Neuronal stem cell (in vitro differentiated cells): ENCODE measurements at regions not wholly inside any gene's neighbourhood (a gene's known extent, or its start where the extent isn't known, plus 50 kb on each side); places are given as distances from the start of the nearest gene placed in this dataset.

Experiments used
- DNase-seq: peaks from one replicate; pipeline ENCODE4 v3.0.0-alpha.2; 2013; ENCODE audit warnings: low spot score
- H2AFZ ChIP-seq: one replicate; pipeline ENCODE4 v1.6.1; 2013; ENCODE audit warnings: mild to moderate bottlenecking, low read length, inconsistent platforms
- H2AK5ac ChIP-seq: 2 replicates; pipeline ENCODE4 v1.6.1; 2013; ENCODE audit warnings: low read depth, mild to moderate bottlenecking, inconsistent platforms, low read length, moderate library complexity, mixed read lengths
- H2BK120ac ChIP-seq: 2 replicates; pipeline ENCODE4 v1.6.1; 2013; ENCODE audit warnings: low read depth, mild to moderate bottlenecking, inconsistent platforms, low read length, moderate library complexity, mixed read lengths
- H2BK12ac ChIP-seq: one replicate; pipeline ENCODE4 v1.6.1; 2013; ENCODE audit warnings: low read length, inconsistent platforms
- H2BK15ac ChIP-seq: 2 replicates; pipeline ENCODE4 v1.6.1; 2013; ENCODE audit warnings: mild to moderate bottlenecking, low read length, inconsistent platforms, mixed read lengths
- H2BK5ac ChIP-seq: one replicate; pipeline ENCODE4 v1.6.1; 2013; ENCODE audit warnings: inconsistent platforms, mild to moderate bottlenecking, low read length, moderate library complexity
- H3K14ac ChIP-seq: one replicate; pipeline ENCODE4 v1.6.1; 2013; ENCODE audit warnings: low read length, inconsistent platforms
- H3K18ac ChIP-seq: 2 replicates; pipeline ENCODE4 v1.6.1; 2013; ENCODE audit warnings: low read length, inconsistent platforms
- H3K23ac ChIP-seq: 2 replicates; pipeline ENCODE4 v1.6.1; 2013; ENCODE audit warnings: low read depth, mild to moderate bottlenecking, mixed read lengths, low read length, inconsistent platforms; ENCODE audit not compliant: poor library complexity
- H3K27ac ChIP-seq: replicated peaks from 3 replicates; pipeline ENCODE4 v1.5.1; 2013; ENCODE audit warnings: low read length, inconsistent platforms
- H3K27me3 ChIP-seq, 3 experiments: 2 replicates each; pipeline ENCODE4 v1.6.1; 2013; ENCODE audit warnings: low read length in 3 of 3, mild to moderate bottlenecking in 2 of 3, inconsistent platforms in 1 of 3, low read depth in 1 of 3, mixed read lengths in 1 of 3, moderate library complexity in 1 of 3; ENCODE audit not compliant: control insufficient read depth in 3 of 3, insufficient read depth in 3 of 3
- H3K36me3 ChIP-seq, 2 donors: replicated peaks in 1 of 2; 2 replicates each; pipeline ENCODE4 v1.6.1; 2013; ENCODE audit warnings: low read length in 2 of 2; ENCODE audit not compliant: control insufficient read depth in 2 of 2, insufficient read depth in 2 of 2
- H3K4ac ChIP-seq: 2 replicates; pipeline ENCODE4 v1.6.1; 2013; ENCODE audit warnings: inconsistent platforms, mild to moderate bottlenecking, low read length, moderate library complexity
- H3K4me1 ChIP-seq, 2 donors: 1 replicate in 1 of 2; 2 replicates in 1 of 2; pipeline ENCODE4 v1.6.1; 2013; ENCODE audit warnings: low read length in 2 of 2, low read depth in 1 of 2; ENCODE audit not compliant: control insufficient read depth in 2 of 2, insufficient read depth in 1 of 2
- H3K4me2 ChIP-seq: one replicate; pipeline ENCODE4 v1.6.1; 2013; ENCODE audit warnings: mild to moderate bottlenecking, low read length, inconsistent platforms; ENCODE audit not compliant: insufficient read depth, poor library complexity, severe bottlenecking
- H3K4me3 ChIP-seq, 2 donors: 2 replicates each; pipeline ENCODE4 v1.5.1; 2013; ENCODE audit warnings: low read length in 2 of 2, mild to moderate bottlenecking in 2 of 2, inconsistent platforms in 1 of 2, moderate library complexity in 1 of 2
- H3K79me1 ChIP-seq: one replicate; pipeline ENCODE4 v1.6.1; 2013; ENCODE audit warnings: low read depth, mild to moderate bottlenecking, inconsistent platforms, low read length, moderate library complexity
- H3K9ac ChIP-seq: one replicate; pipeline ENCODE4 v1.6.1; 2013; ENCODE audit warnings: mild to moderate bottlenecking, low read depth, low read length, inconsistent platforms; ENCODE audit not compliant: poor library complexity
- H3K9me3 ChIP-seq, 2 donors: replicated peaks in 1 of 2; 2 replicates each; pipeline versions ENCODE3 to v1.6.1; 2013; ENCODE audit warnings: low read length in 2 of 2, mild to moderate bottlenecking in 2 of 2, inconsistent platforms in 1 of 2, low read depth in 1 of 2, mixed read lengths in 1 of 2, moderate library complexity in 1 of 2; ENCODE audit not compliant: control insufficient read depth in 2 of 2, insufficient read depth in 1 of 2
- H4K8ac ChIP-seq: one replicate; pipeline ENCODE4 v1.6.1; 2013; ENCODE audit warnings: low read depth, mild to moderate bottlenecking, inconsistent platforms, low read length, moderate library complexity
- H4K91ac ChIP-seq: one replicate; pipeline ENCODE4 v1.6.1; 2013; ENCODE audit warnings: low read length, low read depth, mild to moderate bottlenecking, inconsistent platforms; ENCODE audit not compliant: poor library complexity
- WGBS, 2 donors: extraction: QIAGEN DNeasy Blood & Tissue Kit; methylation state at CpG; one replicate each; pipeline ENCODE4 v1.1.7; 2013; ENCODE audit warnings: missing lambda C conversion rate in 2 of 2, mixed read lengths in 1 of 2; ENCODE audit not compliant: insufficient read length in 2 of 2, insufficient replicate concordance in 1 of 2; ENCODE audit errors: extremely low coverage in 2 of 2; 5-methylcytosine and 5-hydroxymethylcytosine counted together

DNA sequence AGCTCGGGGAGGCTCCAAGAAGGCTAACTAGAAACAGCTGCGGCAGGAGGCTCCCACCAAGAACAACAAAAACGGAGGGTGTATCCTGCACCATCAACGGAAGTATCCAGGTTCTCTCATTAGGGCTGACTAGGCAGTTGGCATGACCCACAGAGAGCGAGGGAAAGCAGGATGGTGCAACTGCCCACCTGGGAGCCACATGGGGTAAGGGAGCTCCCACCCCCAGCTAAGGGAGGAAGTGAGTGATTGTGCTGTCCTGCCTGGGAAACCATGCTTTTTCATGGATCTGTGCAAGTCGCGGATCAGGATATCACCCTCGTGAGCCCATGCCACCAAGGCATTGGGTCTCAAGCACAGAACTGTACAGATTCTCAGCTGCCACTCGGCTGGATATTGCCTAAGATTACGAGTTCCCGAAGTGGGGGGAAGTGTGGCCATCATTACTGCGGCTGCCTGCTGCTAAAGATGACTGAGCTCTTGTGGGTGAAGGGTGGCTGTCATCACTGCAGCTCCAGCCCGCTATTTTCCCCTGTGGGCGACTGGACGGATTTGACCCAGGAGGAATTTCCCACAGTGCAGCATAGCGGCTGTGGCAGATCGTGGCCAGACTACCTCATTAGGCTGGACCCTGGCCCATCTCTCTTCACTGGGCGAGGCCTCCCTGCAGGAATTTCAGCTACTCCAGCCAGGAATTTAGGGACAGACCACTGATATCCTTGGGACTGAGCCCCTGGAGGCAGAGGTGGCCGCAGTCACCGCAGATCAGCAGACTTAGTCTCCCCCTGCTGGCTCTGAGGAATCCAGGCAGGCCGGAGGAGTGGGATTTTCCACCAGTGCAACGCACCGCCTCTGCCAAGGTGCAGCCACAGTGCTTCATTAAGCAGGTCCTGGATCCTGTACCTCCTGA lies 515.7 kb downstream of the FRK start:
- peak; percentile 45 for DNase-seq
- Histone ChIP-seq H2AK5ac (no peak overlapping the region), H2BK15ac (no peak overlapping the region), H3K36me3 (no peaks in the 10 kb centered on the region), H3K14ac (no peak overlapping the region), H2BK12ac (no peak overlapping the region), H3K4ac (no peak overlapping the region), H3K23ac (no peak overlapping the region), H3K4me2 (no peak overlapping the region), H3K9me3 (no peaks in the 10 kb centered on the region), H3K4me3 (no peak overlapping the region), H4K8ac (no peak overlapping the region), H3K9ac (no peak overlapping the region), H3K79me1 (no peaks in the 10 kb centered on the region), H3K18ac (peak overlapping the region; percentile 9), H2BK5ac (no peak overlapping the region), H3K4me1 (peaks cover 0 to 3% of the 10 kb centered on the region in 2 donors), H3K27ac (no peak overlapping the region), H4K91ac (no peak overlapping the region), H3K27me3 (no peaks in the 10 kb centered on the region), H2AFZ (peak overlapping the region; percentile 54), H2BK120ac (no peak overlapping the region)
- no CpG with 5 or more reads among the region's 23 CpGs for WGBS, 2 donors

DNA sequence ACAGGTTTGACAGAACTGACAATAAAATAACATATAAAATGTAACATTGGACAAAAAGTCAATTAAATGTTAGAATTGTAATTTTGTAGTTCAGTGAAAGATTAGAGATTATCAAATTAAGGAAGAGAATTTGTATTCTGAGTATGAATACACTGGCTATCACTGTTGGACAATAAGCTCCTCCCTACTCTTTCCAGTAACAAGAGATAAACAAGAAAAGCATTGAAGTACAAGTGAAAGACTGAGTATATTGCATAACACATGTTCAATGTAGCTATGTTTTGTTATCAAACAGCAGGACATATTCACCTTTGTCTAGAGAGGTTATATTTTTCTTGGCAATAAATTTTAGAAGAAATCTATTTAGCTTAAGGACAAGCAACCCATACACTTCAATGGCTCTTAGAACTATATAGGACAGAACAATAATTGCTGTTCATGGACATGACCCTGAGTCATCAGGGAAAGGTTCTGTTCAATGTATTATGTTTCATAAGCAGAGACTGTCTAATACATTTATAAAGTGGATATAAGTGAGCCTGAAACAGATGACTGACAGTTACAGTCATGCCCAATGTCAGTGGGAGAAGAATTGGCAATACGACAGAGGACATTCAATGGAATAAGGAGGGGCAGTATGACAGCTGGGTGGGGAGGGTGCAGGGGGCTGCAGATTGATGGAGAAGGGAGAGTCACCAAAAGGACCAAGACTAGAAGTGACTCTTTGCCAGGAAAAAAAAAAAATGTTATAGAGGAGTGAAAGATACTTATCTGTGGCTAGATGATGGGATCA lies 520.4 kb downstream of the FRK start:
- Histone ChIP-seq H2BK12ac (no peak overlapping the region), H2BK120ac (no peak overlapping the region), H3K27me3 (no peaks in the 10 kb centered on the region), H3K4me2 (no peak overlapping the region), H3K9ac (no peak overlapping the region), H2AK5ac (no peak overlapping the region), H2AFZ (no peak overlapping the region), H3K14ac (no peak overlapping the region), H3K79me1 (no peaks in the 10 kb centered on the region), H2BK5ac (no peak overlapping the region), H4K91ac (no peak overlapping the region), H3K4me3 (no peak overlapping the region), H3K18ac (no peak overlapping the region), H4K8ac (no peak overlapping the region), H3K23ac (no peak overlapping the region), H3K27ac (no peak overlapping the region), H3K36me3 (no peaks in the 10 kb centered on the region), H2BK15ac (no peak overlapping the region), H3K4ac (no peak overlapping the region), H3K9me3 (no peaks in the 10 kb centered on the region), H3K4me1 (peaks cover 0 to 3% of the 10 kb centered on the region in 2 donors)
- DNase-seq: no peak
- no CpG with 5 or more reads among the region's 1 CpG for WGBS, 2 donors

DNA sequence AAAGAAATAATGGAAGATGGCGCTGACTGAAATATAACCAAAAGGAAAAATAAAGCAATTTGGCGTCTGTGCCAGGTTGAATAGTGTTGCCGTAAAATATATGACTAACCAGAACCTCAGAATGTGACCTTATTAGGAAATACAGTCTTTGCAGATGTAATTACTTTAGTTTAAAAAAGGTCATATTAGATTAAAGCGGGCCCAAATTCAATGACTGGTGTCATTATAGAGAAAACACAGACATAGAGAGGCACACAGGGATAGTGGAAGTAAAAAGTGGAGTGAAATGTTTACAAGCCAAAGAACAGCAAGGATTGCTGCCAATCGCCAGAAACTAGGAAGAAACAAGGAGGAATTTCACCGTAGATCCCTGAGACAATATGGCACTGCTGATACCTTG lies 521.2 kb downstream of the FRK start:
- H4K91ac ChIP-seq: no peak overlapping the region
- no peak overlapping the region for H3K18ac ChIP-seq
- H2BK12ac ChIP-seq: no peak overlapping the region
- no peaks in the 10 kb centered on the region for H3K9me3 ChIP-seq
- H2AK5ac ChIP-seq: no peak overlapping the region
- no peaks in the 10 kb centered on the region for H3K79me1 ChIP-seq
- H2BK15ac ChIP-seq: no peak overlapping the region
- H3K14ac ChIP-seq: no peak overlapping the region
- H4K8ac ChIP-seq: no peak overlapping the region
- H3K27me3 ChIP-seq: no peaks in the 10 kb centered on the region
- no peaks in the 10 kb centered on the region for H3K36me3 ChIP-seq
- no peak overlapping the region for H3K4me3 ChIP-seq
- peaks cover 0 to 3% of the 10 kb centered on the region in 2 donors for H3K4me1 ChIP-seq
- no peak overlapping the region for H3K27ac ChIP-seq
- no peak for DNase-seq
- H2AFZ ChIP-seq: no peak overlapping the region
- WGBS, 2 donors: no CpG with 5 or more reads among the region's 6 CpGs
- H3K9ac ChIP-seq: no peak overlapping the region
- H2BK5ac ChIP-seq: no peak overlapping the region
- H2BK120ac ChIP-seq: no peak overlapping the region
- no peak overlapping the region for H3K4ac ChIP-seq
- no peak overlapping the region for H3K23ac ChIP-seq
- no peak overlapping the region for H3K4me2 ChIP-seq

DNA sequence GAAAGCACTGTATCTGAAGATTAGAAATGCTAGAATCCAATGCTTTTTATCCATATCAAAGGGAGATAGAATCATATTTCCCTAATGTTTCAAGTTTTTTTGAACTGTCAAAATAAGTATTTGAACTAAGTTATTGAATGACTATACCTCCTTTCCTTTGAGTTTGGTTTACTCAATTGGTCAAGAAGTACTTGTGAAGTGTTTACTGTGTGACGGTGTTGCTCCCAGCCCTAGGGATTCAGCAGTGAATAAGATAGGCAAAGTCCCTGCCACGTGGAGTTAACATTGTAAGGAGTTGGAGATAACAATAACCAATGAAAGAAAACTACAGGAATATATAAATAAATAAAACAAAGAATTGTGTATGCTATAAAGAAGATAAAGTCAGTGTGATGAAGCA lies 535.9 kb downstream of the FRK start:
- Histone ChIP-seq H2BK5ac (no peak overlapping the region), H3K23ac (no peak overlapping the region), H3K18ac (no peak overlapping the region), H2AK5ac (no peak overlapping the region), H2BK120ac (no peak overlapping the region), H3K4me3 (no peak overlapping the region), H3K79me1 (no peaks in the 10 kb centered on the region), H3K9me3 (no peaks in the 10 kb centered on the region), H3K36me3 (no peaks in the 10 kb centered on the region), H3K27me3 (no peaks in the 10 kb centered on the region), H3K4ac (no peak overlapping the region), H3K14ac (no peak overlapping the region), H2BK15ac (no peak overlapping the region), H4K91ac (no peak overlapping the region), H3K27ac (no peak overlapping the region), H2BK12ac (no peak overlapping the region), H3K4me2 (no peak overlapping the region), H2AFZ (no peak overlapping the region), H3K9ac (no peak overlapping the region), H3K4me1 (no peaks in the 10 kb centered on the region), H4K8ac (no peak overlapping the region)
- WGBS, 2 donors: no CpG with 5 or more reads among the region's 2 CpGs
- DNase-seq: no peak
